Ishikawa (cell line): ENCODE measurements at regions not wholly inside any gene's neighbourhood (a gene's known extent, or its start where the extent isn't known, plus 50 kb on each side); places are given as distances from the start of the nearest gene placed in this dataset.

Experiments used
- EGR1 ChIP-seq: IDR thresholded peaks from 2 replicates; pipeline ENCODE4 v1.6.1; 2012
- EP300 ChIP-seq: IDR thresholded peaks from 2 replicates; pipeline ENCODE4 v1.6.1; 2012; ENCODE audit warnings: borderline replicate concordance
- TCF12 ChIP-seq: IDR thresholded peaks from 2 replicates; pipeline ENCODE4 v1.6.1; 2012; ENCODE audit warnings: low read depth
- TF ChIP-seq, protein P1 (sequence below): IDR thresholded peaks from 2 replicates; pipeline ENCODE4 v1.6.1; 2012; ENCODE audit warnings: low read depth, mild to moderate bottlenecking
- TF ChIP-seq, protein P2 (sequence below): IDR thresholded peaks from 2 replicates; pipeline ENCODE4 v1.6.1; 2012

DNA sequence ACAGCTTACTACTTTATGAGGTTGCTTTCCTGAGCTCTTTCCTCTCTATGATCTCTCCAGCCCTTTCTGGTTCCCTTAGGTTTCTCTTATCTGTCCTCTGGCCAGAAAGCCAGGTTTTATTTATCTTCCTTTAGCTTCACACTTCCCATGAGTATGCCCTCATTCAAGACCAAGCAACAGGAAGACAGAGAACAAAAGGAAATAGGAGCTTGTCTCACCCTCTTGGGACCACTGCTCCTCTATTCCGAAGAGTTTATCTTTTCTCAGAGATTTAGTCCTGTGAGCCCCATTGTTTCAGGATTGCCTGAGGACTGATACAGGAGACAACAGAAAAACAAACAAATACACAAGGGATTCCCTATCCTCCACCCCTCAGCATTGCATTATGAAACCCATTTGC is 62.4 kb upstream of the CCDC179 start:
- TF ChIP-seq, protein P1, sequence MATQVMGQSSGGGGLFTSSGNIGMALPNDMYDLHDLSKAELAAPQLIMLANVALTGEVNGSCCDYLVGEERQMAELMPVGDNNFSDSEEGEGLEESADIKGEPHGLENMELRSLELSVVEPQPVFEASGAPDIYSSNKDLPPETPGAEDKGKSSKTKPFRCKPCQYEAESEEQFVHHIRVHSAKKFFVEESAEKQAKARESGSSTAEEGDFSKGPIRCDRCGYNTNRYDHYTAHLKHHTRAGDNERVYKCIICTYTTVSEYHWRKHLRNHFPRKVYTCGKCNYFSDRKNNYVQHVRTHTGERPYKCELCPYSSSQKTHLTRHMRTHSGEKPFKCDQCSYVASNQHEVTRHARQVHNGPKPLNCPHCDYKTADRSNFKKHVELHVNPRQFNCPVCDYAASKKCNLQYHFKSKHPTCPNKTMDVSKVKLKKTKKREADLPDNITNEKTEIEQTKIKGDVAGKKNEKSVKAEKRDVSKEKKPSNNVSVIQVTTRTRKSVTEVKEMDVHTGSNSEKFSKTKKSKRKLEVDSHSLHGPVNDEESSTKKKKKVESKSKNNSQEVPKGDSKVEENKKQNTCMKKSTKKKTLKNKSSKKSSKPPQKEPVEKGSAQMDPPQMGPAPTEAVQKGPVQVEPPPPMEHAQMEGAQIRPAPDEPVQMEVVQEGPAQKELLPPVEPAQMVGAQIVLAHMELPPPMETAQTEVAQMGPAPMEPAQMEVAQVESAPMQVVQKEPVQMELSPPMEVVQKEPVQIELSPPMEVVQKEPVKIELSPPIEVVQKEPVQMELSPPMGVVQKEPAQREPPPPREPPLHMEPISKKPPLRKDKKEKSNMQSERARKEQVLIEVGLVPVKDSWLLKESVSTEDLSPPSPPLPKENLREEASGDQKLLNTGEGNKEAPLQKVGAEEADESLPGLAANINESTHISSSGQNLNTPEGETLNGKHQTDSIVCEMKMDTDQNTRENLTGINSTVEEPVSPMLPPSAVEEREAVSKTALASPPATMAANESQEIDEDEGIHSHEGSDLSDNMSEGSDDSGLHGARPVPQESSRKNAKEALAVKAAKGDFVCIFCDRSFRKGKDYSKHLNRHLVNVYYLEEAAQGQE = no peak
- TF ChIP-seq EGR1 (no peak), TCF12 (no peak), EP300 (no peak)
- TF ChIP-seq, protein P2, sequence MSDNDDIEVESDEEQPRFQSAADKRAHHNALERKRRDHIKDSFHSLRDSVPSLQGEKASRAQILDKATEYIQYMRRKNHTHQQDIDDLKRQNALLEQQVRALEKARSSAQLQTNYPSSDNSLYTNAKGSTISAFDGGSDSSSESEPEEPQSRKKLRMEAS = no peak
